ENCODE measurements at regions not wholly inside any gene's neighbourhood (a gene's known extent, or its start where the extent isn't known, plus 50 kb on each side); places are given as distances from the start of the nearest gene placed in this dataset.

DNA sequence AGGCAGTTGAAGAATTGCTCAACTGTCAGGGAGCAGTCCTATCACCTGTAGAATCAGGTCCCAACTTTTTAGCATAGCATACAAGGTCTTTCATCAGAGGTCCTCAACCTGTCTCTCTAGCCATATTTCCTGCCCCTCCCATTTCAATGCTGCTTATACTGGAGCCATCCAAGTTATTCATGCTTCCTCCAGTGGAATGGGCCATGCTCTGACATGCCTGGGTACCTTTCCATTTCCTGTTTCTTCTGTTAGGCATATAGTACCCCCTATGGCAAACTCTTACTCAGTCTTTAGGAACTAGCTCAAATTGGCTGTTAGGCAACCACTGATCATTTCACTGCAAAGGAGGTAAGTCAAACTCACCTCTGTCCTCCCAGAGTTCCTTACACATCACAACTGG, 51.0 kb upstream of the ABCA12 start:
- TF ChIP-seq GATA3 (IDR thresholded peaks at IDR 0.05; ENCODE audit: low read depth, low read length) = no peak
